H1 (cell line): ENCODE measurements at regions not wholly inside any gene's neighbourhood (a gene's known extent, or its start where the extent isn't known, plus 50 kb on each side); places are given as distances from the start of the nearest gene placed in this dataset.
A peak's percentile ranks its signal among the peaks of the same experiment; 100 is the strongest.

ENCODE experiments used
- CTCF ChIA-PET: fragments of 300-600 bp; sonication (Branson Sonifier 250); formaldehyde crosslinking; loops from one replicate; lab custom pipeline; 2021; ENCODE audit not compliant: partially characterized antibody; lab: Charles Lee
- POLR2A ChIA-PET: fragments of 300-600 bp; sonication (Branson Sonifier 250); formaldehyde crosslinking; loops from one replicate; lab custom pipeline; 2021; ENCODE audit warnings: inconsistent platforms; ENCODE audit not compliant: partially characterized antibody; lab: Charles Lee
- DNase-seq, 2 experiments: peaks; one replicate each; pipeline versions ENCODE4 v3.0.0 to v3.0.0-alpha.2; 2010 to 2022; ENCODE audit warnings: low spot score in 2 of 2, low read depth in 1 of 2, mixed read lengths in 1 of 2
- FAIRE-seq: peaks from 2 replicates; lab custom pipeline; 2011; peaks lifted over from hg19 to GRCh38; lab: Jason Lieb, UNC
- H2AFZ ChIP-seq: 2 replicates; pipeline ENCODE4 v1.8.1; 2012; ENCODE audit warnings: low read length, inconsistent platforms
- H2AK5ac ChIP-seq: 2 replicates; pipeline ENCODE4 v1.6.1; 2013; ENCODE audit warnings: low read depth, low read length
- H2BK120ac ChIP-seq: replicated peaks from 2 replicates; pipeline ENCODE3; 2013; ENCODE audit warnings: low read depth, low read length, inconsistent platforms
- H2BK12ac ChIP-seq: 2 replicates; pipeline ENCODE4 v1.6.1; 2013; ENCODE audit warnings: low read depth, low read length
- H2BK15ac ChIP-seq: 2 replicates; pipeline ENCODE4 v1.6.1; 2013; ENCODE audit warnings: low read length
- H2BK20ac ChIP-seq: 2 replicates; pipeline ENCODE4 v1.6.1; 2013; ENCODE audit warnings: low read length
- H2BK5ac ChIP-seq: 2 replicates; pipeline ENCODE4 v1.6.1; 2013; ENCODE audit warnings: low read depth, low read length
- H3K14ac ChIP-seq: 2 replicates; pipeline ENCODE4 v1.6.1; 2013; ENCODE audit warnings: inconsistent platforms; ENCODE audit not compliant: insufficient read length
- H3K18ac ChIP-seq: 2 replicates; pipeline ENCODE4 v1.6.1; 2013; ENCODE audit warnings: low read length; ENCODE audit errors: extremely low read depth
- H3K23ac ChIP-seq: 2 replicates; pipeline ENCODE4 v1.6.1; 2013; ENCODE audit warnings: inconsistent platforms; ENCODE audit not compliant: insufficient read length
- H3K23me2 ChIP-seq: 2 replicates; pipeline ENCODE4 v1.6.1; 2013; ENCODE audit warnings: low read depth, low read length
- H3K27ac ChIP-seq: 2 replicates; pipeline ENCODE4 v1.6.1; 2011; ENCODE audit warnings: low read depth, low read length, inconsistent platforms
- H3K27me3 ChIP-seq, 4 experiments: replicated peaks in 1 of 4; 1 replicate in 1 of 4; 2 replicates in 3 of 4; pipeline versions ENCODE4 v1.6.1 to v1.8.1; 2011 to 2013; ENCODE audit warnings: low read length in 3 of 4, mild to moderate bottlenecking in 3 of 4, inconsistent platforms in 2 of 4, mixed read lengths in 2 of 4, moderate library complexity in 1 of 4; ENCODE audit not compliant: control insufficient read depth in 3 of 4, insufficient read depth in 3 of 4; ENCODE audit errors: extremely low read depth in 1 of 4
- H3K36me3 ChIP-seq, 4 experiments: 2 replicates each; pipeline versions ENCODE4 v1.6.1 to v1.8.1; 2011 to 2013; ENCODE audit warnings: mild to moderate bottlenecking in 4 of 4, low read length in 3 of 4, moderate library complexity in 2 of 4, control low read depth in 1 of 4, inconsistent platforms in 1 of 4; ENCODE audit not compliant: insufficient read depth in 4 of 4, control insufficient read depth in 2 of 4
- H3K4ac ChIP-seq: replicated peaks from 2 replicates; pipeline ENCODE3; 2013; ENCODE audit warnings: low read length, low read depth, mixed read lengths, inconsistent platforms; ENCODE audit not compliant: insufficient read length
- H3K4me1 ChIP-seq, 4 experiments: replicated peaks in 1 of 4; 1 replicate in 1 of 4; 2 replicates in 3 of 4; pipeline versions ENCODE4 v1.6.1 to v1.8.1; 2011 to 2013; ENCODE audit warnings: low read length in 3 of 4, inconsistent platforms in 2 of 4, mixed read lengths in 1 of 4; ENCODE audit not compliant: insufficient read depth in 4 of 4, control insufficient read depth in 3 of 4
- H3K4me2 ChIP-seq, 2 experiments: 2 replicates each; pipeline versions ENCODE4 v1.6.1 to v1.8.1; 2011 to 2013; ENCODE audit warnings: low read depth in 2 of 2, low read length in 2 of 2, control low read depth in 1 of 2, inconsistent platforms in 1 of 2, mild to moderate bottlenecking in 1 of 2; ENCODE audit not compliant: insufficient read depth in 1 of 2
- H3K4me3 ChIP-seq, 4 experiments: fragments of 200-600, 300-600 bp in 1 of 4; sonication (generic), shearing (Covaris generic), sonication (Bioruptor Twin) in 1 of 4; 2 replicates each; pipeline versions ENCODE4 v1.5.1 to v1.8.1; 2011 to 2016; ENCODE audit warnings: low read length in 4 of 4, low read depth in 3 of 4, control low read depth in 2 of 4, inconsistent platforms in 2 of 4, mild to moderate bottlenecking in 2 of 4, mixed read lengths in 1 of 4, moderate library complexity in 1 of 4; ENCODE audit not compliant: insufficient read depth in 2 of 4; ENCODE audit errors: extremely low read depth in 1 of 4
- H3K56ac ChIP-seq: replicated peaks from 2 replicates; pipeline ENCODE3; 2013; ENCODE audit warnings: low read depth, mild to moderate bottlenecking, mixed read lengths, low read length, inconsistent platforms; ENCODE audit not compliant: insufficient read length
- H3K79me1 ChIP-seq: 2 replicates; pipeline ENCODE4 v1.6.1; 2013; ENCODE audit warnings: low read depth, low read length, control low read depth
- H3K79me2 ChIP-seq, 2 experiments: 2 replicates each; pipeline versions ENCODE4 v1.6.1 to v1.8.1; 2012 to 2013; ENCODE audit warnings: low read length in 2 of 2, mild to moderate bottlenecking in 2 of 2, inconsistent platforms in 1 of 2; ENCODE audit not compliant: insufficient read depth in 2 of 2, control insufficient read depth in 1 of 2
- H3K9ac ChIP-seq, 4 experiments: replicated peaks in 1 of 4; 1 replicate in 1 of 4; 2 replicates in 3 of 4; pipeline versions ENCODE4 v1.6.1 to v1.8.1; 2011 to 2013; ENCODE audit warnings: low read depth in 3 of 4, low read length in 3 of 4, control low read depth in 2 of 4, mild to moderate bottlenecking in 2 of 4, moderate library complexity in 2 of 4, inconsistent platforms in 1 of 4; ENCODE audit errors: extremely low read depth in 1 of 4
- H3K9me3 ChIP-seq, 2 experiments: 2 replicates each; pipeline versions ENCODE4 v1.6.1 to v1.8.1; 2012 to 2013; ENCODE audit warnings: mild to moderate bottlenecking in 2 of 2, moderate library complexity in 2 of 2, control low read depth in 1 of 2, inconsistent platforms in 1 of 2, low read depth in 1 of 2, low read length in 1 of 2, mixed read lengths in 1 of 2; ENCODE audit not compliant: insufficient read depth in 2 of 2
- H4K20me1 ChIP-seq, 2 experiments: replicated peaks in 1 of 2; 2 replicates each; pipeline versions ENCODE3 to v1.8.1; 2011 to 2013; ENCODE audit warnings: inconsistent platforms in 2 of 2, low read length in 2 of 2, mild to moderate bottlenecking in 1 of 2; ENCODE audit not compliant: insufficient read depth in 2 of 2, control insufficient read depth in 1 of 2
- H4K5ac ChIP-seq: 2 replicates; pipeline ENCODE4 v1.6.1; 2013; ENCODE audit warnings: low read length, low read depth, mixed read lengths, inconsistent platforms; ENCODE audit not compliant: insufficient read length
- H4K8ac ChIP-seq: 2 replicates; pipeline ENCODE4 v1.8.0; 2013; ENCODE audit warnings: mild to moderate bottlenecking, moderate library complexity, low read length, inconsistent platforms; ENCODE audit not compliant: insufficient read depth; ENCODE audit errors: extremely low read depth
- H4K91ac ChIP-seq: replicated peaks from 2 replicates; pipeline ENCODE3; 2013; ENCODE audit warnings: low read length, mixed read lengths, inconsistent platforms; ENCODE audit not compliant: insufficient read length
- GTF2F1 ChIP-seq: IDR thresholded peaks from 2 replicates; pipeline ENCODE4 v1.6.1; 2012; ENCODE audit warnings: low read depth, low read length, improper control_type of control experiment, borderline replicate concordance
- WGBS, 2 experiments: shearing (Covaris generic) in 1 of 2; methylation state at CpG; one replicate each; pipeline versions ENCODE4 v1.1.6 to v1.1.7; 2013 to 2015; ENCODE audit warnings: low lambda C conversion rate in 2 of 2, mixed read lengths in 2 of 2, inconsistent platforms in 1 of 2, low coverage in 1 of 2, missing lambda C conversion rate in 1 of 2; ENCODE audit not compliant: insufficient replicate concordance in 2 of 2, insufficient coverage in 1 of 2, insufficient read length in 1 of 2; ENCODE audit errors: extremely low coverage in 1 of 2, missing lambda C conversion rate in 1 of 2; 5-methylcytosine and 5-hydroxymethylcytosine counted together

DNA sequence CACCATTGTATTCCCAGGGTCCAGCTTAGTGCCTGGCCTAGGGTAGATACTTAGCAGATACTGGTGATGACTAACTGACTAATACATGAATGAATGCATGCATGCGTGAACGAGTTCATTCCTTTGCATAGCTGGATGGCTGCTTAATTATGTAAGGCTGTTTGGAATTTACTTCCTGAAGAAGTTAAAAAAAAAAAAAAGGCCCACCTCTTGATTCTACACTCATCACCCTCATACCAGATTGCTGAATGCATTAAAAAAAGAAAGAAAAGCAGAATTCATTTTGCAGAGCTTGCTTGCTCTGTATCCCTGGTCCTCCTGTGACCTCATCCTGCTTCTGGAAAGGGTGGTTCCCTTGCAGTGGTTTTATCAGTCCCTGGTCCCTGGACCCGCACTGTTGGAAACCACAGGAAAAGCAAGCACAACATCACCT, 277.6 kb upstream of the CFAP20DC start:
- 98% methylated on average over 3 of the region's 3 CpGs; no CpG with 5 or more reads in 1 of the 2 experiments for WGBS, 2 experiments
- no peak for TF ChIP-seq GTF2F1
- Histone ChIP-seq H3K4ac (no peak overlapping the region), H4K91ac (no peak overlapping the region), H3K4me3 (no peak overlapping the region), H3K23ac (no peak overlapping the region), H4K8ac (no peak overlapping the region), H3K14ac (no peak overlapping the region), H3K27me3 (no peaks in the 10 kb centered on the region), H3K4me1 (peaks cover 0 to 2% (median 0%) of the 10 kb centered on the region in 4 experiments; a peak in 3 of 7 replicates), H2BK20ac (no peak overlapping the region), H2BK120ac (no peak overlapping the region), H3K56ac (no peak overlapping the region), H3K27ac (no peak overlapping the region), H3K23me2 (no peaks in the 10 kb centered on the region; the same call in 1 of the 2 replicates), H2BK12ac (no peak overlapping the region), H3K79me1 (no peaks in the 10 kb centered on the region), H2BK15ac (no peak overlapping the region), H2BK5ac (no peak overlapping the region), H3K4me2 (no peak overlapping the region), H4K20me1 (no peaks in the 10 kb centered on the region), H3K9ac (no peak overlapping the region), H4K5ac (no peak overlapping the region), H3K18ac (no peak overlapping the region), H3K36me3 (no peaks in the 10 kb centered on the region), H2AK5ac (no peak overlapping the region), H2AFZ (0 out of 2 replicates have a peak overlapping the region, but pooled peaks have one; percentile 98), H3K79me2 (no peaks in the 10 kb centered on the region), H3K9me3 (no peaks in the 10 kb centered on the region)
- no peak for DNase-seq
- ChIA-PET POLR2A (no interaction called here), CTCF (interaction anchor here (0.7 to 2.4 kb wide), 16 partner anchors 9 to 245 kb away, joined by 3 to 12 read pairs (median 4); no protein-coding TSS in a partner anchor)
- no peak for FAIRE-seq
